Large intestine (tissue), 3 donors: ENCODE measurements at regions not wholly inside any gene's neighbourhood (a gene's known extent, or its start where the extent isn't known, plus 50 kb on each side); places are given as distances from the start of the nearest gene placed in this dataset.
"Not testable (repeated sequence)": the region's sequence is repeated elsewhere in the genome, so short reads cannot be mapped to it uniquely, and the experiment has no call there.

Source experiments
- DNase-seq, 2 donors: peaks; one replicate each; pipeline versions ENCODE4 v3.0.0 to v3.0.0-alpha.2; 2013
- H3K27ac ChIP-seq: one replicate; pipeline ENCODE4 v1.5.1; 2013; ENCODE audit warnings: low read length
- H3K27me3 ChIP-seq: 2 replicates; pipeline ENCODE4 v1.6.1; 2013; ENCODE audit warnings: low read length; ENCODE audit not compliant: control insufficient read depth, insufficient read depth
- H3K36me3 ChIP-seq: 2 replicates; pipeline ENCODE4 v1.6.1; 2013; ENCODE audit warnings: low read length; ENCODE audit not compliant: control insufficient read depth, insufficient read depth
- H3K4me1 ChIP-seq: one replicate; pipeline ENCODE4 v1.6.1; 2013; ENCODE audit warnings: low read length; ENCODE audit not compliant: control insufficient read depth, insufficient read depth
- H3K4me3 ChIP-seq: one replicate; pipeline ENCODE4 v1.5.1; 2013; ENCODE audit warnings: low read length
- H3K9me3 ChIP-seq: one replicate; pipeline ENCODE4 v1.6.1; 2013; ENCODE audit warnings: mild to moderate bottlenecking, low read depth, low read length, moderate library complexity; ENCODE audit not compliant: control insufficient read depth
- WGBS: methylation state at CpG from one replicate; pipeline ENCODE4 v1.1.5; 2013; ENCODE audit warnings: low lambda C conversion rate; ENCODE audit not compliant: insufficient coverage; 5-methylcytosine and 5-hydroxymethylcytosine counted together

- DNase-seq: no peak
- no peak overlapping the region for H3K27ac ChIP-seq
- H3K36me3 ChIP-seq: no peaks in the 10 kb centered on the region
Observed at GRCh38 chr9:86586144-86586494, 231.9 kb upstream of the TUT7 start.

DNA sequence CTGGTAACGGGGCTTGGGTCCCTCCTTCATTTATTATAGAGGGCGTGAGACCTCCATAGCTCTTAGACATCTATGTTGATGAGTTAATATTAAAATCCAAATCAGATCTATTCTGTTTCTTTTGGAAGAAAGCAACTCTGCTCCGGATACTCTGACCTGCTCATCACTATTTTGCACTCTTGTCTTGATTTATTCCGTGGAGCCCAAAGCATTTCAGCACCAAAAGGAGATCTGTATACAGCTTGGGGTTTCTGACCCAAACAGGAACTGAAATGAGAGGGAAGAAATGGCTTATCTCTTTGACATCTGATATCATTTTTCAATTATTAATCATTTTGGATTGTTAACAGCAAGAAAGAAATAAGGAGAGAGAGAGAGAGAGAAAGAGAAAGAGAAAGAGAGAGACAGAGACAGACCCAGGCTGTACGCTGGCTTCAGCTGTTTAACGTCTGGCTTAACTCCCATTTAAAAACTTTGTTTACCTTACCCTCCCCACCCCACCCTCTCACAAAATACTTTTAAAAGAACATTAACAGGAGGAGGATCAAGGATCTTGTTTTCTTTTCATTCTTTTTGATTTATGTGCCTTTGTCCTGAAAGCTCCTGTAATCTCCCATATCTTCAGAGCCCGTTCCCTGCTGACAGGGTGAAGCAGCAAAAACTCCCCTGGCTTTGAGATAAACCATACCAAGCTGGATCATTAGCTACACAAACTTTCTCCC, 231.4 kb upstream of the TUT7 start:
- no peak overlapping the region for H3K27ac ChIP-seq

More at GRCh38 chr9:86586144-86586494, 231.9 kb upstream of the TUT7 start:
- no peaks in the 10 kb centered on the region for H3K4me1 ChIP-seq
- peaks cover 2% of the 10 kb centered on the region for H3K27me3 ChIP-seq
- H3K9me3 ChIP-seq: no peaks in the 10 kb centered on the region
- no peak overlapping the region for H3K4me3 ChIP-seq

DNA sequence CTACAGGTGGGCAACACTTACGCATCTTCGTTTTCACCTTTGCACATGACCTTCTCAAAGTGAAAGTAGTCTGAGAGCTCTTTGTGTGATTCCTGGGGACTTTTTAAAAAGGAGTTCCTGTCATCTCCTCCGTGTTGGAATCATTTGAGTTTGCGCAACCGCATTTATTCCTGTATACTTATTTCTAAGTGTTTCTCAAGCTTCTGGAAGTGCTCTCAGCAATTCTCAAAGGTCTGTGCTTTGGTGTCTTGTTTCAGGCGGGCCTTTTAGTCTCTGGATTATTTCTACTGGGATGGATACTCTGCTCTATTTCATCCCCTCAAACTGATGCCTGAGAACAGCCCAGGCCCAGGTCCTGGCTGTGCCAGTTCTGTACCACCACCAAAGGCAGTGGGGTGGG, 226.5 kb upstream of the TUT7 start:
- Histone ChIP-seq H3K4me1 (no peaks in the 10 kb centered on the region), H3K9me3 (no peaks in the 10 kb centered on the region), H3K4me3 (no peak overlapping the region), H3K27me3 (peaks cover 2% of the 10 kb centered on the region), H3K27ac (no peak overlapping the region), H3K36me3 (no peaks in the 10 kb centered on the region)
- 82% methylated on average over 2 of the region's 6 CpGs for WGBS
- DNase-seq: peak in 1 of 2 donors; percentile 16

More for the DNA sequence above, 231.4 kb upstream of the TUT7 start:
- Histone ChIP-seq H3K4me1 (no peaks in the 10 kb centered on the region), H3K27me3 (peaks cover 2% of the 10 kb centered on the region), H3K9me3 (no peaks in the 10 kb centered on the region), H3K4me3 (peak overlapping the region; percentile 31), H3K36me3 (no peaks in the 10 kb centered on the region)
- DNase-seq: peak in 1 of 2 donors; percentile 34
- WGBS: 27% methylated on average over 2 of the region's 7 CpGs

- H3K27me3 ChIP-seq: peaks cover 1% of the 10 kb centered on the region
- H3K9me3 ChIP-seq: no peaks in the 10 kb centered on the region
- no peaks in the 10 kb centered on the region for H3K4me1 ChIP-seq
- no peaks in the 10 kb centered on the region for H3K36me3 ChIP-seq
- no peak overlapping the region for H3K27ac ChIP-seq
- WGBS: no CpG with 5 or more reads among the region's 3 CpGs
- H3K4me3 ChIP-seq: no peak overlapping the region
- DNase-seq: no peak
Observed at GRCh38 chr9:86578722-86579121, 224.5 kb upstream of the TUT7 start.

DNA sequence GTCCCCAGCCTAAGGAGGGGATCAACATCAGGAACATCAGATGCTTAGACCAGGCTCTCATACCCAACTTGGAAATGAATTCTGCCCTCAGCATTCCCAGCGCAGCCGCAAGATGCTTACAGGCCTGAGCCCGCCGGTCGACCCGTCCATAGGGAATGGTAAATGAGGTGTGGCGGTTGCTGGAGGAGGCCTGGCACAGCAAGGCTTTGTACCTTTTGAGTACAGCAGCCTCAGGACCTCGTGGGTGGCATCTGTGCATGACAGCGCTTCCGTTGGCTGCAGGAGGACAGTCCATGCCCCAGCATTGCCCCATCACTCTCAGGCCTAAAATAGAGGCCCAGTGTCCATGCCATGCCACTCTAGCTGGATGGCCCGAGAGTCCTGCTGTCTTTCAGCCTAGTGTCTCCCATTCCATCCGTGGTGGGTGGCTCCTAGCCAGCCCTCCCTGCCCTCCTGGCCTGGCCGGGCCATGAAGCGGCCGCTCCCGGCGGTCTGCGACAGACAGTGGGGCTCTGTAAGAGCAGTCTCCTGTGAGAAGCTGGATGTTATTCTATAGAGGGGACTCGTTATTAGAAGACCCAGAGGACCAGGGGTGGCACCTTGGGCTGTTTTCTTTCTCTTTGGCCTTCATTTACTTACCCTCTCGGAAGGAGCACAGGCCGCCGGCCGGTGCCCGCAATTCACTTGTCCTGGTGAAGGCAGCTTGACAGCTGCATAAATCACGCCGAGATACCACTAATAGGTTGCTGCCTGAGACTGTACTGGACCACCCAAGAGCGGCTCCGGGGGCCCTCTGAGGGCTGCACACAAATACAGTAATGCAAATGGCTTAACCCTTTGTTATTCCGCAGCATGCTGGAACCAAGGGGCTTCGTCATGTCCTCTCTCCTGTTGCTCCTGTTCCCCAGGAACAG, 223.5 kb upstream of the TUT7 start:
- DNase-seq: no peak
- Histone ChIP-seq H3K27ac (no peak overlapping the region), H3K4me1 (no peaks in the 10 kb centered on the region), H3K27me3 (no peaks in the 10 kb centered on the region), H3K9me3 (no peaks in the 10 kb centered on the region), H3K36me3 (no peaks in the 10 kb centered on the region), H3K4me3 (no peak overlapping the region)
- WGBS: no CpG with 5 or more reads among the region's 30 CpGs

DNA sequence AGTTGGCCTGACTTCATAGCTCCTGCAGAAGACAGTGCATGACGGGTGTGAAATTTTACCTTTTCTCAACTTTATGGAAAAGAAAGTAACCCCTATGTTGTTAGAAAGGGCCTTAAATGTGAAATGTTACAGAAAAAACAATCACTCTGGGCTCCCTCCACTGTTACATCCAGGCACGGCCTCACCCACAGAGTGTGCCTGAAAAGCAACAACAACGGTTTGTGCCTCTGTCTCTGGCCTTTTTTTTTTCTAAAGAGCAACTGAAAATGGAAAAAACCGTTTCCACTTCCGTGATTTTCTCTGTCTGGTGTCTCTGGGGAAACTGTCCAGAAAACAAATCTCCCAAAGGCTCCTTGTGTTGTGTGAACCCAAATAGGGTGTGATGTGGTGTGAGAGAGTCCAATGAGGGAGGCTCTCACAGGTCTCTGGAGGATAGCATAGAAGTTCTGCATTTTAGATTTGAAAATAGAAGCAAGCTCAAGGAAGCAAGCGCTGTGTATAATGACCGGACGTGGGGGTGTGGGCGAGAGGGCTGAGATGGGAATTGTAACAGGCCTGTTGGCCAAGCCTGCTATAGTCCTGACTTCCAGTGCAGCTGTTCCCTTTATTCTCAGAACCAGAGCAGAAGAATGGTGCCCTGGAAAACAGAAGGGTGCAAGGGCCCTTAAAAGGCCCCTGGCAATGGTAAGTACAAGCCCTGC, 221.8 kb upstream of the TUT7 start:
- H3K27ac ChIP-seq: no peak overlapping the region
- 83% methylated on average over 1 of the region's 9 CpGs for WGBS
- no peaks in the 10 kb centered on the region for H3K4me1 ChIP-seq
- no peak overlapping the region for H3K4me3 ChIP-seq
- DNase-seq: no peak
- no peaks in the 10 kb centered on the region for H3K36me3 ChIP-seq
- no peaks in the 10 kb centered on the region for H3K9me3 ChIP-seq
- H3K27me3 ChIP-seq: no peaks in the 10 kb centered on the region

DNA sequence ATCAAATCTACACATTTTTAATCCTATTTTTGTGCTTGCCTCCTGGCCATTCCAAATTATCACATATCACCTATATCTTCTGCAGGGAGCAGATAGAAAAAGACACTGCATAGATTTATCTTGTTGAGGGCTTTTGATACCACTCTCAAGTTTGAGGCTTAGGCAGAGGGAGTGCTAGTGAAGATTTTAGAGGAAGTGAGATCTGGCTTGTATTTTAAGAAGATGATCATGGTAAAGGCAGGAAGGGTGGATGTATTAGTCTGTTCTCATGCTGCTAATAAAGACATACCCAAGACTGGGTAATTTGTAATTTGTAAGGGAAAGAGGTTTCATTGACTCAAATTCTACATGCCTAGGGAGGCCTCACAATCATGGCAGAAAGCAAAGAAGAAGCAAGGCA, 220.9 kb upstream of the TUT7 start:
- no peak overlapping the region for H3K27ac ChIP-seq
- no peaks in the 10 kb centered on the region for H3K9me3 ChIP-seq
- H3K4me1 ChIP-seq: no peaks in the 10 kb centered on the region
- DNase-seq: no peak
- H3K4me3 ChIP-seq: no peak overlapping the region
- H3K27me3 ChIP-seq: no peaks in the 10 kb centered on the region
- no peaks in the 10 kb centered on the region for H3K36me3 ChIP-seq

- Histone ChIP-seq H3K27ac (no peak overlapping the region), H3K36me3 (no peaks in the 10 kb centered on the region), H3K9me3 (no peaks in the 10 kb centered on the region), H3K4me1 (no peaks in the 10 kb centered on the region), H3K27me3 (no peaks in the 10 kb centered on the region), H3K4me3 (no peak overlapping the region)
- WGBS: no CpG with 5 or more reads among the region's 2 CpGs
- DNase-seq: no peak
Observed at GRCh38 chr9:86573886-86574285, 219.7 kb upstream of the TUT7 start.

DNA sequence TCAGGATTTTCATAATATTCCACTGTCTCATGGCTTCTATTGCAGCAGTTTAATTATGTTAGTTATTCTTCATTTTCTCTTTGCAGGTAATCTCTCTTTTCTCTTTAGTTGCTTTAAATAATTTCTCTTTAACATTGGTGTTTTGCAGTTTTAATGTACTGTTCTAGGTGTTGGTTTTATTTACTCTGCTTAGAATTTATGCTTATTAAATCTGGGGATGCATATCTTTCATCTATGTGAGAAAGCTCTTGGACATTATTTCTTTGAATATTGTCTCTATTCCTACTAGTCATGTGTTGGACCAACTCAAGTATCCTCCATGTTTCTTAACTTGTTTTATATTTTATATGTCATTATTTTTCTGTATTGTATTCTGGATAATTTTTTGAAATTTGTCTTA, 218.7 kb upstream of the TUT7 start:
- Histone ChIP-seq H3K27me3 (no peaks in the 10 kb centered on the region), H3K36me3 (no peaks in the 10 kb centered on the region)
- no peak for DNase-seq

DNA sequence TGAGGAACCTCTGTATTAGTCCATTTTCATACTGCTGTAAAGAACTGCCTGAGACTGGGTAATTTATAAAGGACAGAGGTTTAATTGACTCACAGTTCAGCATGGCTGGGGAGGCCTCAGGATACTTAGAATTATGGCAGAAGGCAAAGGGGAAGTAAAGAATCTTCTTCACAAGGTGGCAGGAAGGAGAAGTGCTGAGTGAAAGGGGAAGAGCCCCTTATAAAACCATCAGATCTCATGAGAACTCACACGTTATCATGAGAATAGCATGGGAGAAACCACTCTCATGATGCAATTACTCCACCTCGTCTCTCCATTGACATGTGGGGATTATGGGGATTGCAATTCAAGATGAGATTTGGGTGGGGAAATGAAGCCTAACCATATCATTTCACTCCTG, 211.4 kb upstream of the TUT7 start:
- WGBS: no CpG with 5 or more reads among the region's 2 CpGs
- not testable (repeated sequence) for H3K36me3 ChIP-seq, H3K27me3 ChIP-seq, H3K4me1 ChIP-seq, H3K27ac ChIP-seq, DNase-seq, H3K9me3 ChIP-seq, H3K4me3 ChIP-seq

More for the DNA sequence above, 218.7 kb upstream of the TUT7 start:
- Histone ChIP-seq H3K4me3 (no peak overlapping the region), H3K4me1 (no peaks in the 10 kb centered on the region), H3K9me3 (no peaks in the 10 kb centered on the region), H3K27ac (no peak overlapping the region)
